ENCODE measurements at regions not wholly inside any gene's neighbourhood (a gene's known extent, or its start where the extent isn't known, plus 50 kb on each side); places are given as distances from the start of the nearest gene placed in this dataset.

- Histone ChIP-seq H3K9me3 (ENCODE audit: insufficient read depth, low read length) (no peaks in the 10 kb centered on the region), H3K9me2 (replicated peaks; ENCODE audit: insufficient read depth, low read length) (no peaks in the 10 kb centered on the region), H3K27me3 (ENCODE audit: low read length) (no peaks in the 10 kb centered on the region), H3K79me2 (ENCODE audit: insufficient read depth, low read length) (no peaks in the 10 kb centered on the region), H3K4me2 (ENCODE audit: low read depth, low read length, poor library complexity, severe bottlenecking) (no peak overlapping the region), H3K36me3 (ENCODE audit: low read length) (no peaks in the 10 kb centered on the region), H3K9ac (ENCODE audit: low read length) (no peak overlapping the region), H3K4me3 (ENCODE audit: insufficient read depth, low read length, poor library complexity, severe bottlenecking) (no peak overlapping the region), H3K27ac (ENCODE audit: low read depth, low read length) (no peak overlapping the region), H3F3A (ENCODE audit: insufficient read depth) (no peaks in the 10 kb centered on the region), H4K20me1 (ENCODE audit: low read depth, low read length) (no peaks in the 10 kb centered on the region), H2AFZ (ENCODE audit: low read depth, low read length, severe bottlenecking) (no peak overlapping the region)
- no peak for TF ChIP-seq EZH2phosphoT487 (conservative IDR thresholded peaks at IDR 0.05; ENCODE audit: low read length)
- TF ChIP-seq CTCF (IDR thresholded peaks at IDR 0.05; ENCODE audit: insufficient read depth, low read length, poor library complexity, severe bottlenecking), result no peak
Observed at GRCh38 chr7:41385996-41386395, 316.9 kb downstream of the INHBA start.

- Histone ChIP-seq H3K36me3 (ENCODE audit: low read length) (no peaks in the 10 kb centered on the region), H3F3A (ENCODE audit: insufficient read depth) (no peaks in the 10 kb centered on the region), H4K20me1 (ENCODE audit: low read depth, low read length) (no peaks in the 10 kb centered on the region), H3K9ac (ENCODE audit: low read length) (no peak overlapping the region), H3K4me3 (ENCODE audit: insufficient read depth, low read length, poor library complexity, severe bottlenecking) (no peak overlapping the region), H2AFZ (ENCODE audit: low read depth, low read length, severe bottlenecking) (no peak overlapping the region), H3K4me2 (ENCODE audit: low read depth, low read length, poor library complexity, severe bottlenecking) (no peak overlapping the region), H3K27me3 (ENCODE audit: low read length) (no peaks in the 10 kb centered on the region), H3K9me3 (ENCODE audit: insufficient read depth, low read length) (no peaks in the 10 kb centered on the region), H3K79me2 (ENCODE audit: insufficient read depth, low read length) (no peaks in the 10 kb centered on the region), H3K27ac (ENCODE audit: low read depth, low read length) (no peak overlapping the region), H3K9me2 (replicated peaks; ENCODE audit: insufficient read depth, low read length) (no peaks in the 10 kb centered on the region)
- TF ChIP-seq CTCF (IDR thresholded peaks at IDR 0.05; ENCODE audit: insufficient read depth, low read length, poor library complexity, severe bottlenecking) (no peak), EZH2phosphoT487 (conservative IDR thresholded peaks at IDR 0.05; ENCODE audit: low read length) (no peak)
Observed at GRCh38 chr7:41384418-41384817, 318.5 kb downstream of the INHBA start.

GRCh38 chr7:41383596-41383995 is 319.3 kb downstream of the INHBA start:
- no peak overlapping the region for H3K4me3 ChIP-seq (ENCODE audit: insufficient read depth, low read length, poor library complexity, severe bottlenecking)
- H3K9ac ChIP-seq (ENCODE audit: low read length), result no peak overlapping the region
- no peaks in the 10 kb centered on the region for H3K27me3 ChIP-seq (ENCODE audit: low read length)
- no peak overlapping the region for H2AFZ ChIP-seq (ENCODE audit: low read depth, low read length, severe bottlenecking)
- H3F3A ChIP-seq (ENCODE audit: insufficient read depth), result no peaks in the 10 kb centered on the region
- H3K9me3 ChIP-seq (ENCODE audit: insufficient read depth, low read length), result no peaks in the 10 kb centered on the region
- H3K36me3 ChIP-seq (ENCODE audit: low read length), result no peaks in the 10 kb centered on the region
- no peak for TF ChIP-seq EZH2phosphoT487 (conservative IDR thresholded peaks at IDR 0.05; ENCODE audit: low read length)
- no peak for TF ChIP-seq CTCF (IDR thresholded peaks at IDR 0.05; ENCODE audit: insufficient read depth, low read length, poor library complexity, severe bottlenecking)
- H3K27ac ChIP-seq (ENCODE audit: low read depth, low read length), result no peak overlapping the region
- no peaks in the 10 kb centered on the region for H3K9me2 ChIP-seq (replicated peaks; ENCODE audit: insufficient read depth, low read length)
- no peaks in the 10 kb centered on the region for H3K79me2 ChIP-seq (ENCODE audit: insufficient read depth, low read length)
- H4K20me1 ChIP-seq (ENCODE audit: low read depth, low read length), result no peaks in the 10 kb centered on the region
- H3K4me2 ChIP-seq (ENCODE audit: low read depth, low read length, poor library complexity, severe bottlenecking), result no peak overlapping the region

Data from SU-DHL-6 (cell line).